ENCODE measurements at regions not wholly inside any gene's neighbourhood (a gene's known extent, or its start where the extent isn't known, plus 50 kb on each side); places are given as distances from the start of the nearest gene placed in this dataset.

GRCh38 chr12:127146991-127147718 lies 1119.8 kb upstream of the TMEM132C start:
- H3K4me3 Mint-ChIP-seq = no peak overlapping the region
- Histone ChIP-seq H3K9me3 (ENCODE audit: control insufficient read depth, insufficient read depth, low read length) (peaks cover 5% of the 10 kb centered on the region), H3K27ac (ENCODE audit: low read length) (no peak overlapping the region), H3K4me3 (ENCODE audit: low read length) (no peak overlapping the region), H3K27me3 (ENCODE audit: control insufficient read depth, insufficient read depth, low read length) (no peaks in the 10 kb centered on the region), H3K4me1 (ENCODE audit: control insufficient read depth, insufficient read depth, low read length) (peaks cover 6% of the 10 kb centered on the region), H3K36me3 (ENCODE audit: control insufficient read depth, insufficient read depth, low read length) (no peaks in the 10 kb centered on the region)
- H3K27me3 Mint-ChIP-seq (ENCODE audit: low read depth in 2 of 2) = no peaks in the 10 kb centered on the region
- no peak for ATAC-seq
- intact Hi-C loops (cut with micrococcal nuclease) = no loop called here
- DNase-seq = no peak
- H3K4me1 Mint-ChIP-seq = peaks cover 0 to 9% of the 10 kb centered on the region in 2 donors
- WGBS (ENCODE audit: insufficient coverage) = 73% methylated on average over 3 of the region's 4 CpGs
- H3K36me3 Mint-ChIP-seq = peaks cover under 1% of the 10 kb centered on the region
- no peak for TF ChIP-seq CTCF (IDR thresholded peaks at IDR 0.05)
- H3K27ac Mint-ChIP-seq = no peak overlapping the region
- H3K9me3 Mint-ChIP-seq = peaks cover 0 to 2% of the 10 kb centered on the region in 2 donors

DNA sequence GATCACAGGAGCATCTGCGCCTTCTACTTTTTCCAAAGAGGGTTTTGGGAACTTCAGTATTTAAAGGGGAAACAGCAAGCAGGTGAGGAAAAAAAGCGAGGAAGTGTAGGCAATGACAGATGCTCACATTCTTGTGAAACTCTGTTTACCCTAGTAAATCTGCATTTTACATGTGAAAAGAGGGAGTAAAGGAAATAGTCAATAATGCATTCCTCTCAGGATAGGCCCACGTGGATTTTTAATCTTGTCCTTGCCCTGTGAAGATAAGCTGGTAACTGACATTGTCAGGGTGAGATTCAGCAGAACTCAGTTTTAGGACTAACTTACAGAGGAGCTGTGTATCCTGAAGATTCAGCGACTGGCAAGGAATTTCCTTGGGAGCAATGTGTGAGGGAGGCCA lies 1119.2 kb upstream of the TMEM132C start:
- H3K36me3 Mint-ChIP-seq = no peaks in the 10 kb centered on the region
- Histone ChIP-seq H3K36me3 (ENCODE audit: control insufficient read depth, insufficient read depth, low read length) (no peaks in the 10 kb centered on the region), H3K27ac (ENCODE audit: low read length) (no peak overlapping the region), H3K4me1 (ENCODE audit: control insufficient read depth, insufficient read depth, low read length) (peaks cover 6% of the 10 kb centered on the region), H3K4me3 (ENCODE audit: low read length) (no peak overlapping the region), H3K27me3 (ENCODE audit: control insufficient read depth, insufficient read depth, low read length) (no peaks in the 10 kb centered on the region), H3K9me3 (ENCODE audit: control insufficient read depth, insufficient read depth, low read length) (peaks cover 5% of the 10 kb centered on the region)
- H3K27me3 Mint-ChIP-seq (ENCODE audit: low read depth in 2 of 2) = no peaks in the 10 kb centered on the region
- H3K27ac Mint-ChIP-seq = no peak overlapping the region
- DNase-seq (no peak), ATAC-seq (no peak)
- WGBS (ENCODE audit: insufficient coverage) = 73% methylated on average over 4 of the region's 4 CpGs
- TF ChIP-seq CTCF (IDR thresholded peaks at IDR 0.05) = no peak
- intact Hi-C loops (cut with micrococcal nuclease) = no loop called here
- H3K9me3 Mint-ChIP-seq = no peaks in the 10 kb centered on the region
- H3K4me3 Mint-ChIP-seq = no peak overlapping the region
- H3K4me1 Mint-ChIP-seq = peaks cover 0 to 9% of the 10 kb centered on the region in 2 donors

DNA sequence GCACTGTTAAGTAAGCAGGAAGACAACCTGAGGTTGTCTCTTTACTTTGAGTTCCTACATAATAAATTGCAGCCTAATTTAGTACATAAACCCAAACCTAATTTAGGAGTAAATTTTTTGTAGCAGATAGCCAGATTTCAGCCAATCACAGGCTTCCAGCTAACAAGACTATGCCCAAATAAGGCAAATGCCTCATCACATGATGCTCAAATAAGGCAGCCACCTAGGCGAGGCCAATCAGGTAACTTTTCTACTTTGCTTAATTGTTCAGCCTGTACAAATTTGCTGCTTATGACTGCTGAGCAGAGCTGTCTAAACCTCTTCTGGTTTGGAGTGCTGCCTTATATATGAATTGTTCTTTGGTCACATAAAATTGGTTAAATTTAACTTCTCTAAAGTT lies 1118.7 kb upstream of the TMEM132C start:
- 93% methylated on average over 1 of the region's 1 CpG for WGBS (ENCODE audit: insufficient coverage)
- intact Hi-C loops (cut with micrococcal nuclease) = no loop called here
- DNase-seq (no peak), ATAC-seq (no peak)
- Histone ChIP-seq H3K4me1 (ENCODE audit: control insufficient read depth, insufficient read depth, low read length) (peaks cover 6% of the 10 kb centered on the region), H3K36me3 (ENCODE audit: control insufficient read depth, insufficient read depth, low read length) (no peaks in the 10 kb centered on the region), H3K4me3 (ENCODE audit: low read length) (no peak overlapping the region), H3K9me3 (ENCODE audit: control insufficient read depth, insufficient read depth, low read length) (peaks cover 2% of the 10 kb centered on the region), H3K27me3 (ENCODE audit: control insufficient read depth, insufficient read depth, low read length) (no peaks in the 10 kb centered on the region), H3K27ac (ENCODE audit: low read length) (no peak overlapping the region)
- H3K27me3 Mint-ChIP-seq (ENCODE audit: low read depth in 2 of 2) = no peaks in the 10 kb centered on the region
- no peak for TF ChIP-seq CTCF (IDR thresholded peaks at IDR 0.05)
- no peaks in the 10 kb centered on the region for H3K9me3 Mint-ChIP-seq
- H3K4me3 Mint-ChIP-seq = no peak overlapping the region
- peaks cover 0 to 9% of the 10 kb centered on the region in 2 donors for H3K4me1 Mint-ChIP-seq
- no peaks in the 10 kb centered on the region for H3K36me3 Mint-ChIP-seq
- H3K27ac Mint-ChIP-seq = no peak overlapping the region

Measured in natural killer cell (primary cell).